ENCODE measurements at regions not wholly inside any gene's neighbourhood (a gene's known extent, or its start where the extent isn't known, plus 50 kb on each side); places are given as distances from the start of the nearest gene placed in this dataset.
"Not testable (repeated sequence)": the region's sequence is repeated elsewhere in the genome, so short reads cannot be mapped to it uniquely, and the experiment has no call there.

DNA sequence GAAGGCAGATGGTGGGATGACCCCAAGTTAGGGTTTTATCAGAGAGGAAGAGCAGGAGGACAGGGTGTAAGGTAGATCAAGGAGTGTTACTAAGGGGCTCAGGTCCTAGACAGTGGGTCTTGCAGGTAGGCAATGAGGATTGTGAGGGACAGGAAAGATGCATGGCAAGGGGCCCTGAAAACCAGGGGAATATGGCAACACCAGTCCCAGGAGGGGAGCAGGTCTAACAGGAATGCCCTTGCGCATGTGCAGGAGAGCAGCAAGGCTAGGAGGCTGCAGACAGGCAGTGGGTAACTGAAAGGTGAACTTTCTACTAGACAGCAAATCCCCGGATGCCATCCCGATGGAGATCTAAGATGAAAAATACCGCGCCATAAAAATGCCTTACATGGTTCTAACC is 211.3 kb downstream of the ALG10 start:
- DNase-seq (no peak), ATAC-seq (no peak)
- CTCF ChIA-PET = no interaction called here
- H3K9me3 Mint-ChIP-seq (ENCODE audit: low read depth) = no peaks in the 10 kb centered on the region
- POLR2A ChIA-PET = no interaction called here
- peaks cover 6% of the 10 kb centered on the region for H3K27me3 Mint-ChIP-seq
- H3K36me3 Mint-ChIP-seq (ENCODE audit: low read depth) = no peaks in the 10 kb centered on the region
- H3K4me3 Mint-ChIP-seq = no peak overlapping the region
- no peak overlapping the region for H3K27ac Mint-ChIP-seq
- intact Hi-C loops (cut with DNase I, micrococcal nuclease) = loop anchor here in 1 of 2 experiments (2.0 kb wide), 1 partner anchor 19 kb away; no protein-coding TSS in a partner anchor
- no peaks in the 10 kb centered on the region for H3K4me1 Mint-ChIP-seq

DNA sequence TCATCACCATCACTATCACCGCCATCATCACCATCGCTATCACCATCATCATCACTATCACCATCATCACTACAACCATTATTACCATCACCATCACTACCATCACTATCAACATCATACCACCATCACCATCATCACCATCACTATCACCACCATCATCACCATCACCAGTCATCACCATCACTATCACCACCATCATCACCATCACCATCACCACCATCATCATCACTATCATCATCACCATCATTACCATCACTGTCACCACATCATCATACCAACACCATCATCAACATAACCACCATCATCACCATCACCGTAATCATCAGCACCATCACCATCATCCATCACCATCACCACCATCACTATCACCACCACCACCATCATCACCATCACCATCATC is 213.8 kb downstream of the ALG10 start:
- CTCF ChIA-PET = no interaction called here

DNA sequence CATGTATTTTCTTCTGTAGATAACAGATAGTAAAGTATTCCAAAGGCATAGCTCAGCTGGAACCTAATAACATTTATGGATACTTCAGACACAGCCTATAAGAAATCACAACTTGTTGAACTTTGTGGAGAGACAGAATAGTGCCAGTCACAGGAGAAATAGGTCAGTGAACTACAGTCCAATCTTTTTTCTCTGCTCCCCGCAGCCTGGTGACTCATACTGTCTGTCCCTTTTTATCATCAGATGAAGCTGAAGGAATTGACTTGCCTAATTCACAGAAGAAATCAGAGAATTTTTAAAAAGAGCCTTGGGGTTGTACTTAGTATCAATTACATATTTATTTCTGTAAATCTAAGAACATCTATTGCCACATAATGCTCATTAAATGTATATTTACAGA is 222.3 kb downstream of the ALG10 start:
- Mint-ChIP-seq H3K9me3 (ENCODE audit: low read depth) (no peaks in the 10 kb centered on the region), H3K27ac (no peak overlapping the region), H3K27me3 (peaks cover 2% of the 10 kb centered on the region), H3K4me1 (no peaks in the 10 kb centered on the region), H3K4me3 (no peak overlapping the region), H3K36me3 (ENCODE audit: low read depth) (no peaks in the 10 kb centered on the region)
- no peak for DNase-seq
- no peak for ATAC-seq
- ChIA-PET CTCF (interaction anchor here (0.5 kb wide), 1 partner anchor 98 kb away, joined by 3 read pairs; no protein-coding TSS in a partner anchor), POLR2A (no interaction called here)
- intact Hi-C loops (cut with DNase I, micrococcal nuclease) = no loop called here

More for the DNA sequence above, 213.8 kb downstream of the ALG10 start:
- Mint-ChIP-seq H3K4me3 (no peak overlapping the region), H3K9me3 (ENCODE audit: low read depth) (no peaks in the 10 kb centered on the region), H3K4me1 (no peaks in the 10 kb centered on the region), H3K36me3 (ENCODE audit: low read depth) (no peaks in the 10 kb centered on the region), H3K27ac (no peak overlapping the region), H3K27me3 (no peaks in the 10 kb centered on the region)
- DNase-seq (no peak), ATAC-seq (no peak)
- intact Hi-C loops (cut with DNase I, micrococcal nuclease) = no loop called here
- POLR2A ChIA-PET = no interaction called here

DNA sequence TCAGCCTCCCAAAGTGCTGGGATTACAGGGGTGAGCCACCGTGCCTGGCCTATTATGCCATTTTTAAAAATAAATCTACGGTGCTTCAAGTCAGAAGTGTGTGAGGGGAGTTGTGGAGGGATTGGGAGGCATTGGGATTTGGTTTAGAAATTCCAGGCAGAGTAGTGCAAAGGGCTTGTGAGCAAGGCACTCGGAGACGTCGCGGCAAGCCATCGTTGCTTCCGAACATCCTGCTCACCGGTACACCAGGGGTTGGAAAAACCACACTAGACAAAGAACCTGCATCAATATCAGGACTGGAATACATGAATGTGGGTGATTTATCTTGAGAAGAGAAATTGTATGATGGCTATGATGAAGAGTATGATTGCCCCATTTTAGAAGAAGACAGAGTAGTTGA is 227.0 kb downstream of the ALG10 start:
- Mint-ChIP-seq H3K36me3 (ENCODE audit: low read depth) (no peaks in the 10 kb centered on the region), H3K4me3 (no peak overlapping the region), H3K4me1 (no peaks in the 10 kb centered on the region), H3K27me3 (no peaks in the 10 kb centered on the region), H3K9me3 (ENCODE audit: low read depth) (no peaks in the 10 kb centered on the region), H3K27ac (no peak overlapping the region)
- DNase-seq = no peak
- intact Hi-C loops (cut with DNase I, micrococcal nuclease) = no loop called here
- ChIA-PET POLR2A (no interaction called here), CTCF (no interaction called here)
- ATAC-seq = no peak

DNA sequence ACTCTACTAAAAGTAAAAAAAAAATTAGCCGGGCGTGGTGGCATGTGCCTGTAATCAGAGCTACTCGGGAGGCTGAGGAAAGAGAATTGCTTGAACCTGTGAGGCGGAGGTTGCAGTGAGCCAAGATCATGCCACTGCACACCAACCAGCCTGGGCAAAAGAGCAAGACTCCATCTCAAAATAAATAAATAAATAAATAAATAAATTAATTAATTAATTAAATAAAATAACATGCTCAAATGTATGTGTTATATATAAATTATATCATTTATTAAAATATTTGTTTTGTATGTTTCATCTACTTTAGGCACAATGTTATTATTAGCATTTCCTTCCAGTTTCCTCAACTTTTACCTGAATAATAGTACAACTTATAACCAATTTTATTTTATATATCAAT is 229.6 kb downstream of the ALG10 start:
- H3K4me3 Mint-ChIP-seq; ATAC-seq; H3K4me1 Mint-ChIP-seq; CTCF ChIA-PET; H3K27ac Mint-ChIP-seq; POLR2A ChIA-PET; H3K36me3 Mint-ChIP-seq (ENCODE audit: low read depth); H3K9me3 Mint-ChIP-seq (ENCODE audit: low read depth); H3K27me3 Mint-ChIP-seq; DNase-seq: not testable (repeated sequence)
- intact Hi-C loops (cut with DNase I, micrococcal nuclease) = loop anchor here in 1 of 2 experiments (2.0 kb wide), 1 partner anchor 19 kb away; no protein-coding TSS in a partner anchor

DNA sequence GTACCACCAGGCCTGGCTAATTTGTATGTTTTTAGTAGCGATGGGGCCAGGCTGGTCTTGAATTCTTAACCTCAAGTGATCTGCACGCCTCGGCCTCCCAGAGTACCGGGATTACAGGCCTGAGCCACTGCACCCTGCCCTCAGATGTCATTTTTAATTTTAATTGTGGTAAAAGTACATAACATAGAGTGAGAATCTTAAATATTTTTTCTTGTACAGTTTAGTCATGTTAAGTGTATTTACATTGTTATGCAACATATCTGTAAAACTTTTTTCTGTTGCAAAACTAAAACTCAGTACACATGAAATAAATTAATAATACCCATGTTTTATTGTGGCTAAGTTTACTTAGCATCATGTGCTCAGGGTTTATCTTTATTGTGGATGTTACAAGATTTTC is 231.4 kb downstream of the ALG10 start:
- intact Hi-C loops (cut with DNase I, micrococcal nuclease) = loop anchor here in 1 of 2 experiments (2.0 kb wide), 1 partner anchor 21 kb away; no protein-coding TSS in a partner anchor
- Mint-ChIP-seq H3K27me3 (no peaks in the 10 kb centered on the region), H3K9me3 (ENCODE audit: low read depth) (no peaks in the 10 kb centered on the region), H3K36me3 (ENCODE audit: low read depth) (no peaks in the 10 kb centered on the region), H3K4me3 (no peak overlapping the region), H3K4me1 (no peaks in the 10 kb centered on the region), H3K27ac (no peak overlapping the region)
- ChIA-PET CTCF (no interaction called here), POLR2A (no interaction called here)
- no peak for DNase-seq
- no peak for ATAC-seq

DNA sequence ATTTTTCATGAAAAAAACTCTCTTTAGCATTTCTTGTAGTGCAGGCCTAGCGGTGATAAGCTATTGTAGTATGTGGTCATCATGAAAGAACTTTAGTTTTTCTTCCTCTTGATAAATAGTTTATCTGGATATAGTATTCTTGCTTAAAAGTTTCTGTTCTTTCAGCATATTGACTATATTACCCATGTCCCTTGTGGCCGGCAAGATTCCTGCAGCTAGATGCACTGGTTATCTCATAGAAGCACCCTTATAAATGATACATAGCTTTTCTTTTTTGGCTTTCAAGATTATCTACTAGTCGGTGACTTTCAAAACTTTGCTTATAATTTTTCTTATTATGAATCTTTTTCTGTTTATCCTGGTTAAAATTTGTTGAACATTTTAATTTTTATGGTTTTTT is 234.8 kb downstream of the ALG10 start:
- Mint-ChIP-seq H3K4me3 (no peak overlapping the region), H3K36me3 (ENCODE audit: low read depth) (no peaks in the 10 kb centered on the region), H3K9me3 (ENCODE audit: low read depth) (no peaks in the 10 kb centered on the region), H3K4me1 (no peaks in the 10 kb centered on the region), H3K27me3 (no peaks in the 10 kb centered on the region), H3K27ac (no peak overlapping the region)
- intact Hi-C loops (cut with DNase I, micrococcal nuclease) = no loop called here
- DNase-seq (no peak), ATAC-seq (no peak)
- ChIA-PET POLR2A (no interaction called here), CTCF (no interaction called here)

DNA sequence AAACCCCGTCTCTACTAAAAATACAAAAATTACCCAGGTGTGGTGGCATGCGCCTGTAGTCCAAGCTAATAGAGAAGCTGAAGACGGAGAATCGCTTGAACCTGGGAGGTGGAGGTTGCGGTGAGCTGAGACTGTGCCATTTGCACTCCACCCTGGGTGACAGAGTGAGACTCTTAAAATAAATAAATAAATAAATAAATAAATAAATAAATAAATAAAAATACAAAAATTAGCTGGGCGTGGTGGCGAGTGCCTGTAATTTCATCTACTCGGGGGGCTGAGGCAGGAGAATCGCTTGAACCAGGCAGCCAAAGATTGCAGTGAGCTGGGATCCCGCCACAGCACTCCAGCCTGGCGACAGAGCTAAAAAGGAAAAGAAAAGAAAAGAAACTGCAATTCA is 239.8 kb downstream of the ALG10 start:
- H3K27me3 Mint-ChIP-seq; CTCF ChIA-PET; ATAC-seq; H3K36me3 Mint-ChIP-seq (ENCODE audit: low read depth); DNase-seq; POLR2A ChIA-PET; H3K9me3 Mint-ChIP-seq (ENCODE audit: low read depth); H3K4me1 Mint-ChIP-seq; H3K4me3 Mint-ChIP-seq; H3K27ac Mint-ChIP-seq: not testable (repeated sequence)
- intact Hi-C loops (cut with DNase I, micrococcal nuclease) = loop anchor here in 1 of 2 experiments (5.0 kb wide), 1 partner anchor 45 kb away; no protein-coding TSS in a partner anchor

DNA sequence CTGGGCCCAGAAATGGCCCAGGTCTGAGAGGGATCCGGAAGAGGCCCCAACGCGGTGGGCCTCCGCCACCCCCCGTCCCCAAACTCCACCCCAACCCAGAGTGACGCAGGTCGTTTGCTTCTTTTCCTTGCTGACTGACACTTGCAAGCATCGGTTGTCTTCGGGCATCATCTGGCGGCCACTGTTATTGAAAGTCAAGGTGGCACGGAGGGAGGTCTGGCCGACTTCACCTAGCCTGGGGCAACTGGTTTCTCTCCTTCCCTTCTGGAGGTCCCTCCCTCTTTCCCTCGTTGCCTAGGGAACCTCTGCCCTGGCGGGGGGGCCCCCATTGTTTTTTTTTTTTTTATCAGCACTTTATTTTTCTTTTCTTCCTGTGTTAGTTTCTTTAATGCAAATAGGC is 241.8 kb downstream of the ALG10 start:
- intact Hi-C loops (cut with DNase I, micrococcal nuclease) = loop anchor here in 1 of 2 experiments (5.0 kb wide), 1 partner anchor 47 kb away; no protein-coding TSS in a partner anchor
- H3K27me3 Mint-ChIP-seq = peaks cover 2% of the 10 kb centered on the region
- ChIA-PET CTCF (no interaction called here), POLR2A (no interaction called here)
- no peaks in the 10 kb centered on the region for H3K36me3 Mint-ChIP-seq (ENCODE audit: low read depth)
- no peaks in the 10 kb centered on the region for H3K4me1 Mint-ChIP-seq
- H3K27ac Mint-ChIP-seq = no peak overlapping the region
- no peak overlapping the region for H3K4me3 Mint-ChIP-seq
- H3K9me3 Mint-ChIP-seq (ENCODE audit: low read depth) = peaks cover 12% of the 10 kb centered on the region
- DNase-seq = no peak
- ATAC-seq = no peak

DNA sequence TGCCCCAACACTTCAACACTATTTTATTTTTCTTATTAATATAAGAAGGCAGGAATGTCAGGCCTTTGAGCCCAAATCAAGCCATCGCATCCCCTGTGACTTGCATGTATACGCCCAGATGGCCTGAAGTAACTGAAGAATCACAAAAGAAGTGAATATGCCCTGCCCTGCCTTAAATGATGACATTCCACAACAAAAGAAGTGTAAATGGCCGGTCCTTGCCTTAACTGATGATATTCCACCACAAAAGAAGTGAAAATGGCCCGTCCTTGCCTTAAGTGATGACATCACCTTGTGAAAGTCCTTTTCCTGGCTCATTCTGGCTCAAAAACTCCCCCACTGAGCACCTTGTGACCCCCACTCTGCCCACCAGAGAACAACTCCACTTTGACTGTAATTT is 251.4 kb downstream of the ALG10 start:
- intact Hi-C loops (cut with DNase I, micrococcal nuclease); H3K27ac Mint-ChIP-seq; CTCF ChIA-PET; H3K27me3 Mint-ChIP-seq; ATAC-seq; H3K4me1 Mint-ChIP-seq; DNase-seq; H3K4me3 Mint-ChIP-seq; H3K9me3 Mint-ChIP-seq (ENCODE audit: low read depth); POLR2A ChIA-PET; H3K36me3 Mint-ChIP-seq (ENCODE audit: low read depth): not testable (repeated sequence)

DNA sequence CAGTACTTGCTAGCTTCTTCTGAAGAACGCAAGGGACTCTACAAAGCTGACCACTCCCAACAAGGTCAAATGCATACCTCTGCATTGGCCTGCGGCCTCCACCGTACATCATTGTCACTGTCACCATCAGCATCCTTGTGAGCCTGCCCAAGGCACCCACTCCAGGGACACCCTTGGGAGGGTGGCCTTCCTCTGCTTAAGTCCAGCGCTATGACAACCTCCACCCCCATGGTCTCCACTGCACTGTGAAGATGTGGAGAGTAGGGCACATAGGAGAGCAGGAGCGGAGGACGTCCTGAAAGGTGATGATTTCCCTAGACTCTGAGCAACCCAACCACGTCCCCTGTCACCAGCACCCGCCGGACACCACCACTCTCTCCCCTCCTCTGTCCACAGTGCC is 252.8 kb downstream of the ALG10 start:
- no peaks in the 10 kb centered on the region for H3K4me1 Mint-ChIP-seq
- no peaks in the 10 kb centered on the region for H3K36me3 Mint-ChIP-seq (ENCODE audit: low read depth)
- no peak for ATAC-seq
- no peak overlapping the region for H3K27ac Mint-ChIP-seq
- no peak for DNase-seq
- intact Hi-C loops (cut with DNase I, micrococcal nuclease) = no loop called here
- no peaks in the 10 kb centered on the region for H3K9me3 Mint-ChIP-seq (ENCODE audit: low read depth)
- no peaks in the 10 kb centered on the region for H3K27me3 Mint-ChIP-seq
- ChIA-PET POLR2A (no interaction called here), CTCF (no interaction called here)
- no peak overlapping the region for H3K4me3 Mint-ChIP-seq

DNA sequence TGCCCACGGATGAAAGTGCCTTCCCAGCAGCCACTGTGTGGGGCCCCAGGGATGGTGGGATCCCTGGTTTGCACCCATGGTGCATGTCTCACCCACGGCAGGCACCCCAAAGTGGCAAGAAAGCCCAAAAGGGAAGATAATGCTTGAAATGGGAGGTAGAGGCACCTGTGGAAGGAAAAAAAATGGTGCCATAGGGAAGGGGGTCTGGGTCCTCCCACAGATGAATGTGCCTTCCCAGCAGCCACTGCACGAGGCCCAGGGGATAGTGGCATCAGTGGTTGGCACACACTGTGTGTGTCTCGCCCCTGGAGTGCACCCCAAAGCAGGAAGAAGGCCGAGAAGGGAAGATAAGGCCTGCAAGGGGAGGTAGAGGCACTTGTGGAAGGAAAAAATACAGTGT is 264.2 kb downstream of the ALG10 start:
- no peak overlapping the region for H3K4me3 Mint-ChIP-seq
- no peaks in the 10 kb centered on the region for H3K27me3 Mint-ChIP-seq
- no peak overlapping the region for H3K27ac Mint-ChIP-seq
- peaks cover 3% of the 10 kb centered on the region for H3K36me3 Mint-ChIP-seq (ENCODE audit: low read depth)
- H3K4me1 Mint-ChIP-seq = no peaks in the 10 kb centered on the region
- H3K9me3 Mint-ChIP-seq (ENCODE audit: low read depth) = peaks cover 21% of the 10 kb centered on the region
- intact Hi-C loops (cut with DNase I, micrococcal nuclease) = no loop called here
- DNase-seq = no peak
- ChIA-PET POLR2A (no interaction called here), CTCF (no interaction called here)
- ATAC-seq = no peak

DNA sequence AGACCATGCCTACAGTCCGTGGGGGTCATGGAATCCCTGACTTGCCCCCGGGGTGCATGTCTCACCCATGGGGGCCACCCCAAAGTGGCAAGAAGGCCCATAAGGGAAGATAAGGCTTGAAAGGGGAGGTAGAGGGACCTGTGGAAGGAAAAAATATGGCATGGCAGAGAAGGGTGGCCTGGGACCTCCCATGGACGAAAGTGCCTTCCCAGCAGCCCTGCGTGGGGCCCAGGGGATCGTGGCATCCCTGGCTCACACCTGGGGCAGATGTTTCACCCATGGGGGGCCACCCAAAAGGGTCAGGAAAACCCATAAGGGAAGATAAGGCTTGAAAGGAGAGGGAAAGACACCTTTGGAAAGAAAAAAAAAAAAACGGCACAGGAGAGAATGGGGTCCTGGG is 264.6 kb downstream of the ALG10 start:
- no peak overlapping the region for H3K4me3 Mint-ChIP-seq
- POLR2A ChIA-PET = no interaction called here
- intact Hi-C loops (cut with DNase I, micrococcal nuclease) = no loop called here
- ATAC-seq = no peak
- CTCF ChIA-PET = no interaction called here
- peaks cover 21% of the 10 kb centered on the region for H3K9me3 Mint-ChIP-seq (ENCODE audit: low read depth)
- H3K27ac Mint-ChIP-seq = no peak overlapping the region
- no peaks in the 10 kb centered on the region for H3K27me3 Mint-ChIP-seq
- H3K4me1 Mint-ChIP-seq = no peaks in the 10 kb centered on the region
- no peak for DNase-seq
- H3K36me3 Mint-ChIP-seq (ENCODE audit: low read depth) = peaks cover 3% of the 10 kb centered on the region
